ENCODE measurements at regions not wholly inside any gene's neighbourhood (a gene's known extent, or its start where the extent isn't known, plus 50 kb on each side); places are given as distances from the start of the nearest gene placed in this dataset.

DNA sequence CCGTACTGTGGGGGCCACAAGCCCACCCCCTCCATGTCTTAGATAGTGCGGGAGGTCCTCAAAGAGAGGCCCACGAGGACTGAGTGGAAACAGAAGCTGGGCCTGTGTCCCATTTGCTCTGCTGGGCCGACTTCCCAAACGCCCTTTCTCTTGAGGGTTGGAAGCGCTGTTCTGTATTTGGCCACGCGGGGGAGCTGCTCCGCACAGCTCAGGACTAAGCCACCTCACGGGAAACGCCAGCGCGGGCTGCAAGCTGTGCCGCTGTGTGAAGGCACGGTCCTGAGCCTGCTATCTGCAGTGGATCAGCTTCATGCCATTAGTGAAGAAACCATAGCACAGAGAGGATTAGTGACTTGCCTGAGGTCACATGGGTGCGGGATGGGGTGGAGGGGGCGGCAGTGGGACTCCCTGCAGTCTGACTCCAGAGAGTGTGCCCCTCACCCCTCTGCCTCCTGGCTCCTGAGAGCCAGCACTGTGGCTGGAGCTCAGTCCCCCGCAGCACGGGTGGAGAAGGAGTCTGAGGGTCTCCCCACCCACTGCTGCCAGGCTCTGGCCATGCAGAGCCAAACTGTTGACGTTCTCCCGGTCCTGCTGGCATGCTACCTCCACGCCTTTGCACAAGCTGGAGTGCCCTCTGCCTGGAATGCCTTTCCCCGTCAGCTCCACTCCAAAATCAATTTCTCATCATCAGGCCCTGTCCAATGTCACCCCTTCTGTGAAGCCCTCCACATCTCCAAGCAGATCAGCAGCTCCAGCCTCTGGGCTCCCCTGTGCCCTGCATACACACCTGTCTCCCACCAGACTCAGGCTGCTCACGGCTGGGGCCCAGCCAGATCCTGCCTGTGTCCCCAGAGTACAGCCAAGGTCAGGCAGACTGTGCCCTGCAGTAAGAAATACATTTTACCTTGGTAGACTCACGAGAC is 51.5 kb upstream of the LRRC32 start:
- H3K27ac ChIP-seq (ENCODE audit: low read depth in 1 of 3, low read length in 2 of 3), result no peak overlapping the region
- no peaks in the 10 kb centered on the region for H3K9me3 ChIP-seq (ENCODE audit: control insufficient read depth in 2 of 2, insufficient read depth in 1 of 2, low read depth in 1 of 2, low read length in 1 of 2)
- WGBS, 3 donors, result 12 to 17% (median 14%) methylated on average over 25 of the region's 25 CpGs
- peaks cover 0 to 14% (median 0%) of the 10 kb centered on the region in 3 donors for H3K27me3 ChIP-seq (ENCODE audit: control insufficient read depth in 3 of 3, insufficient read depth in 3 of 3, low read length in 3 of 3)
- H3K4me3 ChIP-seq (ENCODE audit: low read depth in 1 of 3, low read length in 3 of 3), result no peak overlapping the region
- DNase-seq (peak; percentile 78 to 88), FAIRE-seq (no peak)
- H3K4me1 ChIP-seq (ENCODE audit: control insufficient read depth in 3 of 3, insufficient read depth in 2 of 3, low read depth in 1 of 3, low read length in 2 of 3), result peaks cover 0 to 3% (median 0%) of the 10 kb centered on the region in 3 donors
- H3K36me3 ChIP-seq (ENCODE audit: control insufficient read depth in 3 of 3, insufficient read depth in 2 of 3, low read depth in 1 of 3, low read length in 3 of 3), result no peaks in the 10 kb centered on the region

DNA sequence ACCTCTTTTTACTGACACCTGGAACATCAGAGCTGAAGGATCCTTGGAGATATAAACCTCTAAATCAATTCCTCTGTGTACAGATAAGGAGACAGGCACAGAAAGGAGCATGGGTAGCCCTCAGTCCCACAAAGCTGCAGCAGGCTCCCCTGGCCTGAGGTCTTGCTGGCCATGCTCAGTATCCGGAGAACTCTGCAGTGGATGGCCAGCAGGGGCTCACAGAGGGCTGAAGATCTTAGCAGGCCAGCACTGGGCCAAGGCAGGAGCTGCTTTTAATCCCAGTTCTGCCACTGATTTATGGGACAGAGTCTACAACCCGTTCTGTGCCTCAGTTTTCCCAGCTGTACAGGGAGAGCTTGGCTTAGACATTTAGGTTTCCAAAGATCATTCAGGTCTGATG is 52.6 kb upstream of the LRRC32 start:
- Histone ChIP-seq H3K4me3 (ENCODE audit: low read depth in 1 of 3, low read length in 3 of 3) (no peak overlapping the region), H3K36me3 (ENCODE audit: control insufficient read depth in 3 of 3, insufficient read depth in 2 of 3, low read depth in 1 of 3, low read length in 3 of 3) (no peaks in the 10 kb centered on the region), H3K9me3 (ENCODE audit: control insufficient read depth in 2 of 2, insufficient read depth in 1 of 2, low read depth in 1 of 2, low read length in 1 of 2) (no peaks in the 10 kb centered on the region), H3K27me3 (ENCODE audit: control insufficient read depth in 3 of 3, insufficient read depth in 3 of 3, low read length in 3 of 3) (peaks cover 0 to 14% (median 0%) of the 10 kb centered on the region in 3 donors), H3K4me1 (ENCODE audit: control insufficient read depth in 3 of 3, insufficient read depth in 2 of 3, low read depth in 1 of 3, low read length in 2 of 3) (peaks cover 0 to 3% (median 0%) of the 10 kb centered on the region in 3 donors), H3K27ac (ENCODE audit: low read depth in 1 of 3, low read length in 2 of 3) (no peak overlapping the region)
- WGBS, 3 donors, result 63 to 82% (median 74%) methylated on average over 2 of the region's 2 CpGs
- DNase-seq (no peak), FAIRE-seq (no peak)

DNA sequence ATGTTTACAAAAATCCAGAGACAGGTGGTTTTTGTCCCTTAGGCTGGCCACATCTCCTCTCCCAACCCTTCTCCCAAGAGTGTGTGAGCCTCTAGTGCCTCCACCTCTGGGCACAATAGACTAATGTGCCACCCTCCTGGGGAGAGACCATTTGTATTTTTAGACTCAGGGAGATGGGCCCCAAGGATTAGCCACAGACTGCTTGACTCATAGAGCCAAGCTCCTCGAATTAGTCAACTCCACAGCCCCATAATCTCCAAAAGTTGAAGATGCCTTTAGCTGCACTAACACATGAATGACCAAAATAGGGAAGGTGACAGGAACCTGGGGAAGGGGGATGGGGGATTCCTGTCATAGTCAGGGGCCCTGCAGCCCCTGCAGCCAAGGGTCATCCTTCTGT is 53.0 kb upstream of the LRRC32 start:
- Histone ChIP-seq H3K4me3 (ENCODE audit: low read depth in 1 of 3, low read length in 3 of 3) (no peak overlapping the region), H3K27me3 (ENCODE audit: control insufficient read depth in 3 of 3, insufficient read depth in 3 of 3, low read length in 3 of 3) (peaks cover 0 to 14% (median 0%) of the 10 kb centered on the region in 3 donors), H3K36me3 (ENCODE audit: control insufficient read depth in 3 of 3, insufficient read depth in 2 of 3, low read depth in 1 of 3, low read length in 3 of 3) (no peaks in the 10 kb centered on the region), H3K4me1 (ENCODE audit: control insufficient read depth in 3 of 3, insufficient read depth in 2 of 3, low read depth in 1 of 3, low read length in 2 of 3) (peaks cover 0 to 3% (median 0%) of the 10 kb centered on the region in 3 donors), H3K27ac (ENCODE audit: low read depth in 1 of 3, low read length in 2 of 3) (no peak overlapping the region), H3K9me3 (ENCODE audit: control insufficient read depth in 2 of 2, insufficient read depth in 1 of 2, low read depth in 1 of 2, low read length in 1 of 2) (no peaks in the 10 kb centered on the region)
- no peak for DNase-seq
- 50 to 67% (median 57%) methylated on average over 1 of the region's 1 CpG for WGBS, 3 donors
- FAIRE-seq, result no peak

DNA sequence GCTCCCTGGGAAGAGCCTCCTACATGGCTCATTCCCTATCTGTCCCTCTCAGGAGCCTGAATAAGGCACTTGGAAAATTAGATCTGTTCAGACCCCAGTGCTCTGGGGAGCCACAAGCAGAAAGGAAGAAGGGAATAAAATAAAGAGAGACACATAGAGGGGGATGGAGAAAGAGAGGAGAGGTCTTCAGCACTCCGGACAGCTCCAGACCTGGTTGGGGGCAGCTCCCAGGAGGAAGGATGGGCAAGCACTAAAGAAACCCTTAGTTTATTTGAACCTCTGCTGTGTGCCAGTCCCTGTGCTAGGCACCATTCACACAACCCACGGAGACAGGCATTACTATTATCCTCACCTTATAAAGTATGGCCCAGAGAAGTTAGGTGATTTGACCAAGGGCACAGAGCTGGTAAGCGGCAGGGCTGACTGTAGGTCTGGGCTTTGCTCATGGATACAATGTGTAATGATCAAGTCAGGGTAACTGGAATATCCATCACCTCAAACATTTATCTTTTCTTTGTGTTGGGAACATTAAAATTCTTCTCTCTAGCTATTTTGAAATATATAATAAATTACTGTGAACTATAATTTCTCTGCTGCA is 53.7 kb upstream of the LRRC32 start:
- DNase-seq (no peak), FAIRE-seq (no peak)
- Histone ChIP-seq H3K36me3 (ENCODE audit: control insufficient read depth in 3 of 3, insufficient read depth in 2 of 3, low read depth in 1 of 3, low read length in 3 of 3) (no peaks in the 10 kb centered on the region), H3K9me3 (ENCODE audit: control insufficient read depth in 2 of 2, insufficient read depth in 1 of 2, low read depth in 1 of 2, low read length in 1 of 2) (no peaks in the 10 kb centered on the region), H3K27ac (ENCODE audit: low read depth in 1 of 3, low read length in 2 of 3) (no peak overlapping the region), H3K4me1 (ENCODE audit: control insufficient read depth in 3 of 3, insufficient read depth in 2 of 3, low read depth in 1 of 3, low read length in 2 of 3) (peaks cover 0 to 3% (median 0%) of the 10 kb centered on the region in 3 donors), H3K27me3 (ENCODE audit: control insufficient read depth in 3 of 3, insufficient read depth in 3 of 3, low read length in 3 of 3) (peaks cover 0 to 14% (median 0%) of the 10 kb centered on the region in 3 donors), H3K4me3 (ENCODE audit: low read depth in 1 of 3, low read length in 3 of 3) (no peak overlapping the region)
- WGBS, 3 donors, result 53 to 65% (median 64%) methylated on average over 3 of the region's 3 CpGs

DNA sequence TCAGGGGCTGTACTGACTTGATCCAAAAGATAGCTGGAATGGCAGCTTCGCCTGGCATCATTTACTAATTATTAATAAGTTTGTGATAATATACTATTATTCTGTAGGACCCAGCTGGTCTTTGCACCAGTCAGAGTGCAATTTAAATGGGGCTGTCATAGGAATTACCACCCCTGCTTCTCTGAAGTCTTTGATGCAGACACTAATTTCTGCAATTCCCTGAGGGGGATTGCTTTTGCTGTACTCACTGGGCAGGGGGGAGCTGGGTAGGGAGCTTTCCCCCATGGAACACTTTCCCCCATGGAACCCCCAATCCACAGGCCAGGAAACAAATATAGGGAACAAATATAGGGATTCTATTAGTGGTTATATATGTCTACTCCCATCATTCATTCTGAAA is 54.9 kb upstream of the TSKU start:
- Histone ChIP-seq H3K4me1 (ENCODE audit: control insufficient read depth in 3 of 3, insufficient read depth in 2 of 3, low read depth in 1 of 3, low read length in 2 of 3) (peaks cover 0 to 7% (median 3%) of the 10 kb centered on the region in 3 donors), H3K27ac (ENCODE audit: low read depth in 1 of 3, low read length in 2 of 3) (no peak overlapping the region), H3K27me3 (ENCODE audit: control insufficient read depth in 3 of 3, insufficient read depth in 3 of 3, low read length in 3 of 3) (peaks cover 0 to 4% (median 0%) of the 10 kb centered on the region in 3 donors), H3K9me3 (ENCODE audit: control insufficient read depth in 2 of 2, insufficient read depth in 1 of 2, low read depth in 1 of 2, low read length in 1 of 2) (no peaks in the 10 kb centered on the region), H3K4me3 (ENCODE audit: low read depth in 1 of 3, low read length in 3 of 3) (no peak overlapping the region), H3K36me3 (ENCODE audit: control insufficient read depth in 3 of 3, insufficient read depth in 2 of 3, low read depth in 1 of 3, low read length in 3 of 3) (no peaks in the 10 kb centered on the region)
- WGBS, 3 donors, result 56 to 92% (median 66%) methylated on average over 1 of the region's 1 CpG
- FAIRE-seq (no peak), DNase-seq (no peak)

DNA sequence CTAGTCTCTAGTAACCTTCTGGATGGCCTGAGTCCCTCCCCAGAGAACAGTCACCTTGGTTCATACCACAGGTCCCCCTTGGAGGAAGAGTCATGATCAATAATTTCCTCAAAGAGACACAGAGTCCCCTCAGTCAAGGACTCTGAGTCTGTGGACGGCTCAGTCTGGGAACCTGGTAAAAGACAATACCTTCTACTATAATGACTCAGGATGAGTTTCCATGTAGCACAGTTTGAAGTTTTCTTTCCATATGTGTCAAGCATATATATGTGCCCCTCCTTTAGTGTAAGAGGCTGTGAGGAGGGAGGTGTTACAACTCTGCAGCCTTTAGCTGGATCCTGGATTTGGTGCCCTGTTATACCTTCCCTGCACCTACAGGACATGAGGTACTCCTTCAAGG is 54.4 kb upstream of the TSKU start:
- Histone ChIP-seq H3K9me3 (ENCODE audit: control insufficient read depth in 2 of 2, insufficient read depth in 1 of 2, low read depth in 1 of 2, low read length in 1 of 2) (no peaks in the 10 kb centered on the region), H3K4me3 (ENCODE audit: low read depth in 1 of 3, low read length in 3 of 3) (no peak overlapping the region), H3K4me1 (ENCODE audit: control insufficient read depth in 3 of 3, insufficient read depth in 2 of 3, low read depth in 1 of 3, low read length in 2 of 3) (peaks cover 0 to 7% (median 3%) of the 10 kb centered on the region in 3 donors), H3K36me3 (ENCODE audit: control insufficient read depth in 3 of 3, insufficient read depth in 2 of 3, low read depth in 1 of 3, low read length in 3 of 3) (no peaks in the 10 kb centered on the region), H3K27ac (ENCODE audit: low read depth in 1 of 3, low read length in 2 of 3) (peak overlapping the region in 1 of 3 donors; percentile 81), H3K27me3 (ENCODE audit: control insufficient read depth in 3 of 3, insufficient read depth in 3 of 3, low read length in 3 of 3) (peaks cover 0 to 3% (median 0%) of the 10 kb centered on the region in 3 donors)
- WGBS, 3 donors, result 79 to 96% (median 90%) methylated on average over 1 of the region's 1 CpG
- DNase-seq (no peak), FAIRE-seq (no peak)

DNA sequence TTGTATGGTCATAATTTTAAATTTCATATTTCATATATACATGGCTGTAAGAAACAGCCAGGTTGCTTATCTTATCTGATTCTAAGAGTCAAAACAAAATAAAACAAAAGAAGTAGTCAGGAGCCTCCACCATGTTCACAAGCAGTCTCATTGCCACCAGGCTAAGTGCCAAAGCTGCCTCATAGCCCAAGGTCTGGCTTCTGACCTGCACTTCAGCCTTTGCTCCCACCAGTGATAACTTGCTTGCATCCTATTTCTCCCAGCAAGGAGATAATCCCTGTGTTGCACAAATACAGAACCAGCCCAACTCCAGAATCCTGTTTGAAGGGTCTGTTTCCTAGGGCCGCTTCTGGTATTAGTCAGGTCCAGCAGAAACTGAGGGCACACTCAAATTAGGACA is 53.9 kb upstream of the TSKU start:
- no peaks in the 10 kb centered on the region for H3K9me3 ChIP-seq (ENCODE audit: control insufficient read depth in 2 of 2, insufficient read depth in 1 of 2, low read depth in 1 of 2, low read length in 1 of 2)
- no peaks in the 10 kb centered on the region for H3K36me3 ChIP-seq (ENCODE audit: control insufficient read depth in 3 of 3, insufficient read depth in 2 of 3, low read depth in 1 of 3, low read length in 3 of 3)
- 41 to 80% (median 42%) methylated on average over 1 of the region's 1 CpG for WGBS, 3 donors
- FAIRE-seq, result no peak
- DNase-seq, result peak; percentile 68 to 89
- H3K4me3 ChIP-seq (ENCODE audit: low read depth in 1 of 3, low read length in 3 of 3), result no peak overlapping the region
- peaks cover 0 to 10% (median 3%) of the 10 kb centered on the region in 3 donors for H3K4me1 ChIP-seq (ENCODE audit: control insufficient read depth in 3 of 3, insufficient read depth in 2 of 3, low read depth in 1 of 3, low read length in 2 of 3)
- peaks cover 0 to 3% (median 0%) of the 10 kb centered on the region in 3 donors for H3K27me3 ChIP-seq (ENCODE audit: control insufficient read depth in 3 of 3, insufficient read depth in 3 of 3, low read length in 3 of 3)
- H3K27ac ChIP-seq (ENCODE audit: low read depth in 1 of 3, low read length in 2 of 3), result peak overlapping the region in 1 of 3 donors; percentile 81

DNA sequence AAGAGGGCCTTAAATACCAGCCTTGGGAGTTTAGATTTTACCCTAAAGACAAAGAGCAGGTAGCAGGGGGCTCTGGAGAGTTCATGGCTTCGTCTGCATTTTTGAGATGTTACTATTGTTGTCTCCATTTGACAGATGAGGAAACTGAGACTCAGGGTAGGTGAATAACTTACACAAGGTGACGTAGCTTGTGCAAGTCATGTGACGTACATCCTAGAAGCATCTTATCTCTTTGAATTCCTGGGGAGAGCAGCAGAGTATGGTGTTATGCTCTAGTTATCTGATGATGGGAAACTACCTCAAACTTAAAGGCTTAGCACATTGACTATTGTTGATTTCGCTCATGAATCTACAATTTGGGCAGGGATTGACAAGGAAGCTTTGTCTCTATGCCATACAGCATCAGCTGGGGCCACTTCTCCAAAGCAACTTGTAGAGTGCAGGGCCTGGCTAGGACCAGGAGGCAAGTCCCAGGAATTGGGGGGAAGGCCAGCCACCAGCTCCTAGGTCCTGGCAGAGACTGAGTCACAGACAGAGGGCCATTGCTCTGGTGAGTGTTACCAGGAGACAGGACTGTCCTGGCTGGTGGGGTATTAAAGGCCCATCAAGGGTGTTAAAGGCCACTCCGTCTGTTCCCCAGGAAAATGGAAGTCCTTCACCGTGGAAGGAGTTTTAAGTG is 52.1 kb upstream of the TSKU start:
- FAIRE-seq, result no peak

More for the DNA sequence above, 52.1 kb upstream of the TSKU start:
- 72 to 89% (median 81%) methylated on average over 6 of the region's 6 CpGs for WGBS, 3 donors
- DNase-seq, result no peak
- H3K4me3 ChIP-seq (ENCODE audit: low read depth in 1 of 3, low read length in 3 of 3), result no peak overlapping the region
- no peaks in the 10 kb centered on the region for H3K27me3 ChIP-seq (ENCODE audit: control insufficient read depth in 3 of 3, insufficient read depth in 3 of 3, low read length in 3 of 3)
- no peaks in the 10 kb centered on the region for H3K9me3 ChIP-seq (ENCODE audit: control insufficient read depth in 2 of 2, insufficient read depth in 1 of 2, low read depth in 1 of 2, low read length in 1 of 2)
- peaks cover 0 to 11% (median 3%) of the 10 kb centered on the region in 3 donors for H3K4me1 ChIP-seq (ENCODE audit: control insufficient read depth in 3 of 3, insufficient read depth in 2 of 3, low read depth in 1 of 3, low read length in 2 of 3)
- no peaks in the 10 kb centered on the region for H3K36me3 ChIP-seq (ENCODE audit: control insufficient read depth in 3 of 3, insufficient read depth in 2 of 3, low read depth in 1 of 3, low read length in 3 of 3)
- no peak overlapping the region for H3K27ac ChIP-seq (ENCODE audit: low read depth in 1 of 3, low read length in 2 of 3)

Measured in small intestine (tissue), 7 donors.